GM19372 (cell line): ENCODE measurements at regions not wholly inside any gene's neighbourhood (a gene's known extent, or its start where the extent isn't known, plus 50 kb on each side); places are given as distances from the start of the nearest gene placed in this dataset.
"Not testable (repeated sequence)": the region's sequence is repeated elsewhere in the genome, so short reads cannot be mapped to it uniquely, and the experiment has no call there.

ENCODE experiments used
- ATAC-seq: cut with Tn5 transposase; IDR thresholded peaks from one replicate; pipeline ENCODE4 v1.9.1; 2021; ENCODE audit warnings: mild to moderate bottlenecking, low read depth, moderate library complexity; ENCODE audit not compliant: unreplicated experiment

GRCh38 chr4:33831442-33832066 lies 2412.8 kb downstream of the ARAP2 start:
- no peak for ATAC-seq

DNA sequence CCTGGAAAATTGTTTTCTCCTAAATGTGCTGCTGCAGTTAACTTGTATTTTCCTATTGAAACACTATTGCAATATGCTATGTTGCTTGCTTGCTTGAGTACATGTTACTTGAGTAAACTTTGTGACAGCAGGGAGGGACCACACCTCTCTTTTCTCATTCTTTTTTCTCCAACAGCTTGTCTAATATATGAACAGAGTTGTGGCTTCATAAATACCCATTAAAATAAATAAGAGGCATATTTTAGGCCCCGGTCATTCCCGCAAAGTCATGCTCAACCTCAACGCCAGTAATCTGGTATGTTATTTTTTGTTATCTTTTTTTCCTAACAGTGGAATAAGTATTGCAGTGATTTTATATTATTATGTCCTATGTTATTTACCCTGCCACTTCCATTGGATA lies 2408.6 kb downstream of the ARAP2 start:
- ATAC-seq = not testable (repeated sequence)

DNA sequence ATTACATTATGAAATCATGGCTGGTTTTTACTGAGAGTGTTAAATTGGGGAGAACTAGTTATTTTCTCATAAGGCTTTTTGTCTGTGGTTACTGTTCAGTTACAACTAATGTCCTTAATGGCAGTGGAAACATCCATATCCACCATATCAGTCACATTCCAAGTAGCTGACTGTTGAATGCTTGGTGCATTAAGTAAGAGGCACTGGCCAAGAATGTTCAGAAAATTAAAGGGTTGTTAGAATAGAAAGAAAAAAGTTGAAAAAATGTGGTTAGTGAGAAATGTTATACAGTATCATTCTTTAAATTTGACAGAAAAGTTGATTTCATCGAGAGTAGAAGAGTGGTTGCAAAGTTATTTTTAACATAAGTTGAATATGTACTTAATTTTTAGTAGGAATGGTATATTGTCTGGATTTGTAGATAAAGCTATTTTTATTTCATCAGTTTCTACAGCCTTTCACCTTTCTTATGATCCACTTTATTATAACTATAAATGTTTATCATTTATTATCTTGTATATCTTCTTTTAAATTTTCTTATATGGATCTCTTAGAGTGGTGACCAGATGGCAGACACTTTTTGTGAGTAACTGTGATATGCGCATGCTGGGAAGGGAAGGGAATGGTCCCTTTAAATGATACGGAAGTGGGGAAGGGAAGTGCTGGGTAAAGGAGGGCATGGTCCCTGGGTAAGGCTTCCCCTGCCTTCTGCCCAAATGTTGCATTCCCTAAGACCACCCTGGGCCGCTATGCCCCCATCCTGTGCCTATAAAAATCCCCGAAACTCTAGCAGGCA lies 2407.1 kb downstream of the ARAP2 start:
- no peak for ATAC-seq

DNA sequence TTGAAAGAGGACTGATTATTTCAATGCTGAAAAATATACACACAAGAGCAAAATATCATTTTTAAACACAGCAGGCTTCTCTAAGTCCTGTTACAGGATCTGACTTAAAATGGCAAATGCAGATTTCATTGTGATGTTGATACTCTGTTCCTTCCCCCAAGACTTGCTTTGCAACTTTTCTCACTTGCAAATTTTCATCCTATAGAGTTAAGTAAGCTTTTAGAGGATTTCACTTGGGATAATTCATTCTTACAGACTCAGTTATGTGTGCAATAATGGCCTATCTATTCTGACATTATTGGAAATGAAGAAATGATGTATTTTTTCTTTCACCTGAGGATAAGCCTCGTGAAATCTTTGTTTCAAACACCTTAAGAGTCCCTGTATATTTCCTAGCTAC lies 2403.2 kb downstream of the ARAP2 start:
- ATAC-seq = no peak

DNA sequence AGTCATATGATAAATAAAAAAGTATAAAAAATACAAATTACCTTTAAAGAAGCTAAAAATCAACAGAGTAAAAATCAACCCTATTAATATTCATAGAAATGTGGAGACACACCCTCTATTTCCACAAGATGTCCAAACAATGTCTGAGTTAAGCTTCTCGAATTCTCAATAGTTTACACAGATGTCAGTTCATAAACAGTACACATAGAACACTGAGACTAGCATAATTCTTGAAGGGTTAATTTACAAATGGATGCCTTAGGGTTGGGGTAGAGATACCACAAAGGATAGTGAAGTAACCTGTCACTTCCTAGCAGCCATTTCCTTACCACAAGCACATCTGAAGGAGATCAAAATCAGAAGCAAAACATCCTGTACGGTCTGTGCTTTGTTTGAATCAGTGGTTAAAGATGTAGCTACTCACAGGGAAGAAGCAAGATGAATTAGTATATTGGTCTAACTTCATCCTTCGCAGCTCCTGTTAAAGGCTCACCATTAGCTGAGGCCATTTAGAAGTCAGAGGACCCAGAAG lies 2393.9 kb downstream of the ARAP2 start:
- ATAC-seq = no peak

DNA sequence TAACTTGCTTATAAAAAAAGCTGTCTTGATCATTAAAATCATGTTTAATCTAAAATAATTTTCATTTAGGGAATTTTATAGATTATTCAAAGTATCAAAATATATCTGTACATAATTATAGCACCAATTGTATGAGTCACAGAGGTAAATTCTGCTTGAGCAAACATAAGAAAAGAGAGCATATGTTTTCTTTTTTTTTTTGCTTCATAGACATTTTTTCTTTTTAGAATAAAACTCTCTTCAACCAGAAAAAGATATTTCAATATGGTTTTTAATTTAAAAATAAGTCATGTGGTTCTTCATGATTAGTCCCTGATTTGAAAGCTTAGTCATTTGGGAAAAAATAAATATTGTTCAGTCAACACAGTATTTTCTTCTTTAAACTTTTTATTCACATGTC lies 2390.6 kb downstream of the ARAP2 start:
- ATAC-seq = not testable (repeated sequence)

DNA sequence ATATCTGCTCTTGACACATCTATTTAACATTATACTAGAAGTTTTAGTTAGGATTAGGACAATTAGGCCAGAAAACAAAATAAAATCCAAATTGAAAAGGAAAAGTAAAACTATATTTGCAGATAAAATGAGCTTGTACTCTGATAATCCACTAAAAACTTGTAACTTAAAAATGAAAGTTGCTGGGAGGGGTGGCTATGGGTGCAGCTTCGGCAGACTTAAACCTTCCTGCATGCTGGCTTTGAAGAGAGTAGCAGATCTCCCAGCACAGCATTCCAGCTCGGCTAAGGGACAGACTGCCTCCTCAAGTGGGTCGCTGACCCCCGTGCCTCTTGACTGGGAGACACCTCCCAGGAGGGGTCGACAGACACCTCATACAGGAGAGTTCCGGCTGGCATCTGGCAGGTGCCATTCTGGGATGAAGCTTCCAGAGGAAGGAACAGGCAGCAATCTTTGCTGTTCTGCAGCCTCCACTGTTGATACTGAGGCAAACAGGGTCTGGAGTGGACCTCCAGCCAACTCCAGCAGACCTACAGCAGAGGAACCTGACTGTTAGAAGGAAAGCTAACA lies 2379.9 kb downstream of the ARAP2 start:
- ATAC-seq = no peak

- no peak for ATAC-seq
These were observed 2370.5 kb downstream of the ARAP2 start for GRCh38 chr4:33873791-33874190.

- no peak for ATAC-seq
These were observed 2365.6 kb downstream of the ARAP2 start for GRCh38 chr4:33878710-33879109.

GRCh38 chr4:33881176-33881575 lies 2363.1 kb downstream of the ARAP2 start:
- ATAC-seq = no peak

GRCh38 chr4:33882246-33882990 lies 2361.9 kb downstream of the ARAP2 start:
- no peak for ATAC-seq

DNA sequence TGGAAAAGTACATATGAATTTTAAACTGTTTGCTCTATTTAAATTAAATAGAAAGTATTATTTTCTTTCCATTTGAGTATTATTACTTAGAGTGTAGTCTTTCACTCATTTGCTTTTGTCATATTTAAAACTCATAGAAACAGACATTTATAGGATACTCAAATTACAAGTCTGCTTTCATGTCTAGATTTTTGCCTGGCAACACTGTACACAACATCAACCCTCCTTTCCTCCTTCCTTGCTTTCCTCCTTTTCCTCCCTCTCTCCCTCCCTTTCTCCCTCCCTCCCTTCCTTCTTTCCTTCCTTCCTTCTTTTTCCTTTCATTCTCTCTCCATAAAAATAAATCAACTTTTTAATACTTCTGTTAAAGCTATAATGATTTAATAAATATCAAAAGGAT lies 2361.2 kb downstream of the ARAP2 start:
- ATAC-seq = no peak

- ATAC-seq = no peak
These were observed 2358.0 kb downstream of the ARAP2 start for GRCh38 chr4:33886356-33886755.

DNA sequence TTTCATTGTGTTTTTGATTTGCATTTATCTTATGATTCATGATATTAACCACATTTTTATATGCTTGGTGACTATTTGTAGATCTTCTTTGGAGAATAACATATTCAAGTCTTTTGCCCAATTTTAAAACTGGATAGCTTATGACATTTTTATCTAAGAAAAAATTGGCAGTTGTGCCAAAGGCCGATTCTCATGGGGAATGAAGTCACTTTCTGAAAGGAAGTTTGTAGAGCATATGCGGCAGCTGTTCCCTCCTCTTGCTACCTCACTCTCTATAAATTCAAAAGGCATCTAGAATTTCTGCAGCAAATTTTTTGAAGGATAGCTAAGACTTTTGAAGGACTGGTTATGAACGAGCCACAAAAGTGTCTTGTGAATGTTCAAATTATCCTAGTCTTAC lies 2353.5 kb downstream of the ARAP2 start:
- ATAC-seq = no peak

DNA sequence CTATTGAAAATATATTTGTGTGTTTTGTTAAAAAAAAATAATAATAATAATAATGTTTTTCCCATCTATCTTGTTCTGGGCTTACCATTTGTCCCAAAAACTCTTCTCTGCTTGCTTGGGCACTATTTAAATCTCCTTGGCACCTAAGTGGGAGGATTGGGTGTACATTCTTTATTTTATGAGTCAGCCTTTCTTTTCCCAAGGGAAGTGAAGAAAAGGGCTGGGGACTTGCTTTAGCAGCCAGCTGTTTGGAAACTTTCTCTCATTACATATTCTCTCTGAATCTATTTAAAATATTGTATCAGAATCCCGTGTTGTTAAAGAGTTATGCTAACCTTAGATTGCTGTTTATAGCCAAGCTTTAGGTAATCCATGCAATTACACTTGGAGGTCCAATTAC lies 2332.4 kb downstream of the ARAP2 start:
- ATAC-seq = no peak

- no peak for ATAC-seq
These were observed 2329.9 kb downstream of the ARAP2 start for GRCh38 chr4:33914386-33914785.

DNA sequence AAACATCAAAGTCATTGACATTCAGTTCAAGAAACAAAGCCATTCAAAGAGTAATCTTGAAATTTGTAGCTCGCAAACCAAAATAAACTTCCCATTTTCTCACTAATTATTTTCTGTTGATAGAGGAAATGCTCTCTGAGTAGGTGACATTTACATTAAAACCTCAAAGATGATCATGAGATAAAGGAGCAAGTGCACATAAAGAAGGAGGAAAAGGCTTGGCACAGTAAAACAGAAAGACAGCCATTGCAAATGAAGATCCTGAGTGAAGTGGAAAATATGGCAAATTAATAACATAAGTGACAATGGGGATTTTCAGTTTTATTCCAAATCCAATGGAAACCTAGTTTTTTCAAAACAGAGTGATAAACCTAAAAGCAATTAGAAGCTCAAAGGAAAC lies 2320.8 kb downstream of the ARAP2 start:
- ATAC-seq = no peak

- no peak for ATAC-seq
These were observed 2320.1 kb downstream of the ARAP2 start for GRCh38 chr4:33924239-33924638.

- ATAC-seq = no peak
These were observed 2319.5 kb downstream of the ARAP2 start for GRCh38 chr4:33924811-33925210.

DNA sequence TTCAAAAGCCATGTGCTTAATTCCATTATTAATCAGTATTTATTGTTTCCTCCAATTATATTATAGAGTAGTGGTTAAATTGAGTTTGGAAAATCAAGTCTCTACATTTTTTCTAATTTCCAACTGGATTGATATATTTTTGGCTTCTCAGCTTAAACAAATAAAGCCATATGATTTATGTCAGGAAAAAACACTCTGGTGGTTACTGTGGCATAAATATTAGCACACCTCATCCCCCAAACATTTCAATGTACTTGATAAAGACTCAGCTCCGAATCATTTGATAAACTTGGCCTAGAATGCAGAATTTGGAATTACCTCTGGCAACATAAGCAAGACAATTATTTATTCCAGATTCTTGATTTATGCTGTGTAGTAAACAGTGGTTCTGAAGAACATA lies 2313.8 kb downstream of the ARAP2 start:
- no peak for ATAC-seq

DNA sequence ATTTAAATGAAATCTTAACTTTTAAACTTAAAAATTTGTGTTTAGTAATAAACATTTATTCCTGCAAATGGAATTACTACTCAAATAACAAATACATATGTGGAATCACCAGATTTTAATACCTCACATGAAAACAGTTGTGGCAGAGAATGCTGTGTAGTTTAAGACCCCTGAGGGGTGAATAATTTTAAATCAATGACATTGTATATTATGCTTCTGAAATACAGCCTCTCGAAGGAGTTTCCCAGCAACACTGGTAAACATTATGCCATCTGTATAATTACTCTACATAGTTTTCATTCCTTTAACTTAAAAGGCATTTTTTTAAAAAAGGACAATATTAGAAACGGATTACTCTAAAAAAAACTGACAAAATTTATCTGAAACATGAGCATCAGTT lies 2313.3 kb downstream of the ARAP2 start:
- no peak for ATAC-seq
